HCEC 1CT (cell line): ENCODE measurements at regions not wholly inside any gene's neighbourhood (a gene's known extent, or its start where the extent isn't known, plus 50 kb on each side); places are given as distances from the start of the nearest gene placed in this dataset.
"Not testable (repeated sequence)": the region's sequence is repeated elsewhere in the genome, so short reads cannot be mapped to it uniquely, and the experiment has no call there.

ENCODE experiments used
- DNase-seq: peaks from one replicate; pipeline ENCODE4 v3.0.0-alpha.2; 2017

DNA sequence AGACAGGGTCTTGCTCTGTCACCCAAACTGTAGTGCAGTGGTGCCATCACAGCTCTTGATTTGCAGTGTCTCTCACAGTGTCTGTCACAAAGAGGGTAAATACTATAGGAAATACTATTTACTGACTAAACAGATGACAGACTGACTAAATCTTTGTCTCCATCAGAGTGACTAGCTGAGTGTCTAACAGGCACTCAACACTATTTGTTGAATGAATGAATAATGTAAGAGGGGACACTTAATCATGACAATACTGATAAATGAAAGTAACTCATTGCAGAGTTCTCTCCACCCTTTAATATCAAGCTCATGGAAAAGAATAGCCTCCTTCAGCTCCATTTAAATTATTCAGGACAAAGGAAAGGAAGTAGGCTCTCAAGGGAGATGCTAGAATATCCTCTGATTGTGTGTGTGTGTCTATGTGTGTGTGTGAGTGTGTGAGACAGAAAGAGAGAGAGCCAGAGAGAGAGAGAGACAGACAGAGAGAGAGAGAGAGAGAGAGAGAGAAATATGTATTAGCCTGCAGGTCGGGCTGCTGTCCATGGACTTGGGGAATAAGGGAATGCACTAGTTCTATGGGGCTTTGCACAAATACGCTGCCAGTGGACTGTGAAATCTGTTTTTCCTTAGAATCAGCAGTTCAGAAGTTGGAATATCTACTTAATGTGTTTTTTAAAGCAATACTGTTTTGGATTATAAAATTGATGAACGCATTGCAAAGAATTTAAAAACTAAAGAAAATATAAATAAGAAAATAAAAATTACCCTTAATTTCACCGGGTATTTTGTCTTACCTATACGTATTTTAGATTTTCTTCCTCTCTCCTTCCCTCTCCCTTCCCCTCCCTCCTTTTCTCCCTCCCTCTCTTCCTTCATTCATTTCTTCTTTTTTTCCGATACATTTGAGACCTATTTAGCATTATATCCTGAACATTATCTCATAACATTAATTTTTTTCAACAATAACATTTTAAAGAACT, 132.9 kb upstream of the LRIG1 start:
- no peak for DNase-seq

DNA sequence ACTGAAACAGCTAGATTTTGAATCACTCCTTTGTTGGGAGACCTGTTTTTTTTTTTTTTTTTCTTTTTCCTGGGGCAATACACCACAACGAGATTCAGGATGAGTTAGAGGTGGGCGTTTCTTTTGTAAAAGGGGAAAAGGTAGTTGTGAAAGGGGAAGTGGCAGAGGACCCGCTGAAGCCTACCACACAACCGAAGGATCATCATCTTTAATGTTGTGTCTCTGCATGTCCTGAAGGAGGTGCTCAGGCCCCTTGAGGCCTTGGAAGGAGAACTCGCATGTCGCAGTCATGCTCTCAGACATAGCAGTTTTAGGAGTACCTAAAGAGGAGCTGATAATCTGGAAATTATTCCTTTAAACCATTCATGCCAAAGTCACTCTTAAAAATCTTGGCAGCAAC, 137.9 kb upstream of the LRIG1 start:
- peak; percentile 28 for DNase-seq

DNA sequence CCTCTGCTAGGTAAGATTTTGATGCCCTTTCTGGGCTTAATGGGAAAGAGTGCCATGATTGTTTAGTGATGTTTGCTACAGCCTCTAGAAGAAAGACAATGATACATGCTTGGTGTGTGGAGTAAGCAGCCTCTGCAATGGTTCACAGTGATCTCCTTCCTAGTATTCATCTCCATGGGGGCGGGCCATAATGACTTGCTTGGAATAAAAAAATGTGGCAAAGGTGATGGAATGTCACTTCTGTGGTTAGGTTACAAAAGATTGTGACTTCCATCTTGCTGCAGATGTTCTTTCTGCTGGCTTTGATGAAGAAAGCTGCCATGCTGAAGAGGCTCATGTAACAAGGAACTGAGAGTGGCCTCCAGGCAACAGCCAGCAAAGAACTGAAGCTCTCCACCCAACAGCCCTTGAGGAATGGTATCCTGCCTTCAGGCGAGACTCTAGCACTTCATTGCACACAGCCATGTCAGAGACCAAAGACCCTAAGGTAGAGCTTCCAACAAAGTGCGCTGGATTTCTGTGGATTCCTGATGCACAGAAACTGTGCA, 139.1 kb upstream of the LRIG1 start:
- peak; percentile 9 for DNase-seq

DNA sequence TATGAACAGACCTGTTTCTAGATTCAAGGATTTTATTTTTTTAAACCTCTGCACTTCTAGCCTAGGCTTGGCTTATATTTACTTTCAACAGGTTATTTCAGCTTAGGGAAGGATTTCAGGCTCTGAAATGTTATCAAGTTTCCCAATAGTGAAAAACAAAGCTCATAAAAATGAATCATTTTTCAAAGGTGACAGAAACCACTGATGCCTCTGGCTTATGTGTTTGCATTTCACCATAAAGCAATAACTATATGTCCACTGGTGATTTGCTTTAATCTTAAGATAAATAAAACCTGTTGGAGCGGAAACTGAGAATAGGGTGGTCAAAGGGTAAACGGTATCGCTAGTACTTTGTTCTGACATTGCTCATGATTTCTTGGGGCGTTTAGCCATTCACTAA, 141.2 kb upstream of the LRIG1 start:
- no peak for DNase-seq

DNA sequence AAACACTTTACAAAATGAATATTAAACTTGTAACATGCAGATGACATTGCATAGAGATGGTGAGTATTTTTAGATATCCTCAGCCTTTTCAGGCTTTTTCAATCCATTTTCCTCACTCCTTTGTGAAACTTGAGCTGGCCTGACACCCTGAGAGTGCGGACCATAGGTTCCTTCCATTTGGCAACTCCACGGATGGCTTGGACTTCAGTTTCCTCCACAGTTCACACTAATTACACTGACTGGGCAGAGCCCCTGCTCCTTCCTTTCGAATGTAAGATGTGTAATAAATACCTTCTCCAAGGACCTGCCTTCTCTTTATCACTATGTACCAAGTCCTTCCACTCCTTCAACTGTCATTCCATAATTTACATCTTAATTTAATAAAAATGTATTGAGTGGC, 141.7 kb upstream of the LRIG1 start:
- no peak for DNase-seq

DNA sequence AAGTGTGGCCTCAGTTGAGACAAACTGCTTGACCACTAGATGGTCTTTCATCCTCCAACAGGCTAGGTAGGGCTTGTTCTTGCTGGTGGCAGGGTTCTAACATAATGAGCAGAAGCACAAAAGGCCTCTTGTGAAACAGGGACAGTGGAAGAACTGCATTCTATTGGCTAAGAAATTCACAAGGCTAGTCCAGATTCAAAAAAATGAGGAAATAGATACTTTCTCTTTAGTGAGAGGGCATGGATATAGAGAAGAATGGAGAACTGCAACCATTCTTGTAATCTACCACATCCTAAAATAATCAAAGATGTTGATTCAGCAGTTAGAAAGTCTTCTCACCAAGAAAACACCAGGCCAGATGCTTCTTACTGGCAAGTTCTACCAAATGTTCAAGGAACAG, 143.7 kb upstream of the LRIG1 start:
- DNase-seq: no peak

DNA sequence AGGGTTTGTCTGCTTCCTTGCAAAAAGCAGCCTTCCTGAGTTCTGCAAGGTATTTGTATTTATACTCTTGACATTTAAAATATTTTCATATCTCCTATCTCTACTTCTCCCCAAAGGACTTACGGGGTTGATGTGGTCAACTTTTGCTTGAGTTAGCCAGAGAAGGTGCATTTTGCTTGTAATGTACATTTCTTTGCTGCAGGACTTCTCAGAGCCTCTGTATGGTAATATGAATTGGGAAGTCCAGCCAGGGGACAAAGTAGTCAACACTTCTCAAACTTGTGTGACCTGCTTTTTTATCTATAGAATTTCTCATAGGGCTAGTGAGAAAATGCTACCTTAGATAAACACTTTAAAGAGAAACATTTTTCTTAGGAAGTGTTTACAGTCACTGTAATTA, 148.2 kb upstream of the LRIG1 start:
- no peak for DNase-seq

DNA sequence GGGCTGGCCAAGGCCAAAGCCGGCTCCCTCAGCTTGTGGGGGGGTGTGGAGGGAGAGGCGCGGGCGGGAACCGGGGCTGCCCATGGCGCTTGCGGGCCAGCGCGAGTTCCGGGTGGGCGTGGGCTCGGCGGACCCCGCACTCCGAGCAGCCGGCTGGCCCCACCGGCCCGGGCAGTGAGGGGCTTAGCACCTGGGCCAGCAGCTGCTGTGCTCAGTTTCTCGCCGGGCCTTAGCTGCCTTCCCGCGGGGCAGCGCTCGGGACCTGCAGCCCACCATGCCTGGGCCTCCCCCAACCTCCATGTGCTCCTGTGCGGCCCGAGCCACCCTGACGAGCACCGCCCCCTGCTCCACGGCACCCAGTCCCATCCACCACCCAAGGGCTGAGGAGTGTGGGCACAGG, 150.7 kb upstream of the LRIG1 start:
- not testable (repeated sequence) for DNase-seq

DNA sequence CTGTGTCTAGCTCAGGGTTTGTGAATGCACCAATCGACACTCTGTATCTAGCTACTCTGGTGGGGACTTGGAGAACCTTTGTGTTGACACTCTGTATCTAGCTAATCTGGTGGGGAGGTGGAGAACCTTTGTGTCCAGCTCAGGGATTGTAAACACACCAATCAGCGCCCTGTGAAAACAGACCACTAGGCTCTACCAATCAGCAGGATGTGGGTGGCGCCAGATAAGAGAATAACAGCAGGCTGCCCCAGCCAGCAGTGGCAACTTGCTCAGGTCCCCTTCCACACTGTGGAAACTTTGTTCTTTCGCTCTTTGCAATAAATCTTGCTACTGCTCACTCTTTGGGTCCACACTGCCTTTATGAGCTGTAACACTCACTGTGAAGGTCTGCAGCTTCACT, 151.3 kb upstream of the LRIG1 start:
- not testable (repeated sequence) for DNase-seq

DNA sequence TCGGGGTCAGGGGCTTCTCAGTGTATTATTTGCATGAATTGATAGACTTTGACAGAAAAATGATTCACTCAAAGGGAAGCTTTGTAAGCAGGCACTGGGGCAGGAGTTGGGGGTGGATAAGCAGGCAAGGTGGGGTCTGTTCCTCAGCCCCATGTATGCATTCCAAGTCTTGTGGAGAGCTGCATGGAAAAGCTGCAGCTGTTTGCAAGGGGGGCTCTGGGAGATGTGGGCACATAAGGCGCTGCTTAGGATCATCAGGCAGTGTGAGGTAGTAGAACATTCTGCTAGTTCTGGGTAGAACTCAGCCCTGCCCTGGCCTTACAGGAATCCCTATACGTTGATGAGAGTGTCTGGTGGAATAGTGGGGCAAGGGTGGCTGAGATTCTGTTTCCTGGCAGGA, 154.2 kb upstream of the LRIG1 start:
- DNase-seq: no peak

DNA sequence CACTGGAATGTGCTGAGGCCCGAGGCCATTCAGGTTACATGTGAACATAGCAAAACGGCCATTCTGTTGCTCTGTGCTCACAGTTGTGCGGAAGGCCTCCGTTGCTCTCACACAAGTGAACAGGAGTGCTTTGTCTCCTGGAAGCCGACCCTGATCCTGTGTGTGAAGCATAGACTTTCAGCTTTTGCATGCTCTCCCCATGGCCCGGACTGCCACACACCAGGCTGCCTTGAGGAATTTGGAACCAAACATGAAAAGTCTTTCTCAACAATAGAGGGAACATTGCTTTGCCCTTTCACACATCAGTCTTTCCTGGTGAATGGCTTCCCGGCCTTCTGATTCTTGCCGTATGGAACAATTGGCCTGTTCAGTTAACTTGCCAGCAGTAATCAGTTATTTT, 154.8 kb upstream of the LRIG1 start:
- no peak for DNase-seq

DNA sequence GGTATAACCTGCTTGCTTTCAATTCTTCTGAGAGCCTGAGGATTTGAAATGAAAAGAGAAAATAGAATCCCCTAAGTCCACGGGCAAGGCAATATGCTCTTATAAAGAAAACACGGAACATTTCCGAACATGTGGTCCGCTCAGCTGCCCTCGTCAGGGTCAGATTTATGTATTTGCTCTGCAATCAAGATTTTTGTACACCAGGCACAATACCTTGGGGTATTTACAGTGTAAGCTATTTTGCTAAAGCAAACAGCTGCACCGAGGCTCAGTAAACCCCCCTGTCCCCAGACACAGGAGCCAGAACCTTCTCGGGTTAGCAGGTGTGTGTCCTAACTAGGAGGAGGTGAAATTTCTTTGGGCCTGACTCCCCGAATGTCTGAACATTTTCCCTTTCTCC, 155.8 kb upstream of the LRIG1 start:
- DNase-seq: no peak

DNA sequence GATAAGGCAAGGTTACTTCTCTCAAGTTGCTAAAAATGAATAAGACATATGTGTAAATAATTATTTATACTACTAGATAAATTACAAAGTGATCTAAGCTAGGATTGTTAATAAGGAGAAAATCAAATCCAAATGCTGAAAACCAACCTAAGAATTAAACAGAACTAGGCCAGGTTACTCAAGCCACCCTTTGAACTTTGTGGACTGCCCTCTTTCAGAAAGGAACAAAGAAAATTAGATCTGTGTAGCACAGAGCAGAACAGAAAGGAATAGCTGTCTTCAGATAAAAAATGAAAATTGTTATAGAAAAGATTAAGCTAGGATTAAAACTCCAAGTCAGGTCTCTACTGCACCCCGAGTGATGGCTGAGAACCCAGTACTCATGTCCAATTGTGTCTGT, 158.2 kb upstream of the LRIG1 start:
- DNase-seq: no peak

DNA sequence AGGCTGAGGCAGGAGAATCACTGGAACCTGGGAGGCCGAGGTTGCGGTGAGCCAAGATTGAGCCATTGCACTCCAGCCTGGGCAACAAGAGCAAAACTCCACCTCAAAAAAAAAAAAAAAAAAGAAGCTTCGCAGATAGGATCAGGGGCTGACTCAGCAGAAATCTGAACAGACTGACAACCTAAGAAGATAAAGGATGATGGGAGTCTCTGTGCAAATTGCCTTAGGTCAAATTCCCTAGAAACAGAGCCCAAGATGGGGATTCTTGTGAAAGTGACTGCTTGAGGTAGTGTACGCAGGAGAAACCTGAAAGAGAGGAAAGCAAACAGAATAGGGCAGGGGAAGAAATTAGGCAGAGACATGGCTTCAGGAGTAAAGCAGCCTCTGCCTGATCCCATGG, 160.8 kb upstream of the LRIG1 start:
- DNase-seq: no peak

DNA sequence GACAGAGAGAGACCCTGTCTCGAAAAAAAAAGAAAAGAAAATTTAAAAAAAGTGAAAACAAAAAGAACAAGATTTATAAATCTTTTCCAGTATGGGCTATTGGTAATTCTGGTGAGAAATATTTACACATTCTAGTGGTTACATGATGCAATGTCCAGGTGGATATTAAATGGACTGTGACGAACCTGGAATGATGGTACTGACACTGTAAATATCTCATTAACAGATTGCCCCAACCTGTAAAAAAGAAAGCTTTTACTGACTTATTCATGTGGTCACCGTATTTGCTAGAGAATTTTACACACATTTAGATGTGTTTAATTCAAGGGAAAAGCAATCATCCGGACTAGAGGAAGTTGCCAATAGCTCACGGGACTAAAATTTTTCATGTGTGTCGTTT, 162.1 kb upstream of the LRIG1 start:
- no peak for DNase-seq

DNA sequence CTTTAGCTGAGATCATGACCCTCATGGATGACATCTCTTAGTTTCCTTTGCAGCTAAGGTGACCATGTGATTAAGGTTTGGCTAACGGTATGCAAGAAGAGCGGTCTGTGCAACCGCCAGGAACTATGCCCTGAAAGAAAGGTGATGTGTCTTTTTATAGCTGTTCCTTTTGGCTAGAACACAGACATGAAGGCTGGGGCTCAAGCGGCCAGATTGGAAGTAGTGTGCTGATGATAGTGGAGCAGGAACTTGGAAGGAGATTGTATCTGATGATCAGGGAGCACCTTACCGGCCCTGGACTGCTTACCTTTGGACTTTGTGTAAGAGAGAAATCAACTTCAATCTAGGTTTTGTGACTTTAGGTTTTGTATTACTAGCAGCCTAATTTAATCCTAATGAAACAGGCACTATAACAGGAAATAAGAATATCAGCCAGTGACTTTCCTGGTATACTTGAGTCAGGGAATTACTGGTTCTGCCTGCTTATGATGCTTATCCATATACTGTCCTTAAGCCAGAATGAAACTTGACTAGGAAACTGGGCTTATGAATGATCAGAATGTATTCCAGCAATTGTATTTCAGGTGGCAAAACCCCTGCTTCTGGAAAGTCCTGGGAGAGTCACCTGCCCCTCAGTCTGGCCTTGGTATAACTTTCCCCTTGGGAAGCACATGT, 164.3 kb upstream of the LRIG1 start:
- DNase-seq: no peak

DNA sequence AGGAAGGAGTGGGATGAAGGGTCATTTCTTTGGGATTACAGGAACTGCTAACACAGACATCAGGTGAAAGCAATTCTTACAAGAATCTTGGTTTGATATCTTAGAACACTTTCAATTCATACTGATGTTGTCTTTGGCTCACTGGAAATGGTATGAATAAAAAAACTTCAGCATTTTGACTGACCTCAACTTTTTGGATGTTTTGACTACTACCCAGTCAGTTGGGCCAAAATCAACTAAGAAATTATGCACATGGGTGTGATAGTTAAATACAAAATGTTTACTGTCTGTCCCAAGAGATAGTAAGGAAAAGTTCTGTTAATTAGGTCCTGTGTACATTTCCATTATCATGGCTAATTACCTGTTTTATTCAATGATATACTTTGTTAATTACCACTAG, 165.5 kb upstream of the LRIG1 start:
- no peak for DNase-seq

DNA sequence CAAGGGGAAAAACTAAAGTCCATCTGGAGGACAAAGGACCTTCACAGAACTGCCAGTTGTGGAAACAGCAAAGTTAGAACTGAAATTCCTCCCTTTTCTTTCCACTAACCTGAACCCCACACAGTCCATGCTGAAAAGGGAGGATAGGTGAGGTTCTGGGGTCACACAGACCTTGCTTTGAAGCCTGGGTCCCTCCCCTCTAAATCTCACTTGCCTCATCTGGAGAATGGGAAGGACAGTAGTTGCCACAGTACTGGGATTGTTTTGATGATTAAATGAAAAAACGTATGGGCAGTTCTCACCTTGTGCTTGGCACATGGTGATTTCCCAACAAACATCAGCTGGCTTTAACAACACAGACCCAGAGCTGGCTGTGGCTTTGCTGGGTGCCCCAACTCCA, 166.4 kb upstream of the LRIG1 start:
- no peak for DNase-seq

DNA sequence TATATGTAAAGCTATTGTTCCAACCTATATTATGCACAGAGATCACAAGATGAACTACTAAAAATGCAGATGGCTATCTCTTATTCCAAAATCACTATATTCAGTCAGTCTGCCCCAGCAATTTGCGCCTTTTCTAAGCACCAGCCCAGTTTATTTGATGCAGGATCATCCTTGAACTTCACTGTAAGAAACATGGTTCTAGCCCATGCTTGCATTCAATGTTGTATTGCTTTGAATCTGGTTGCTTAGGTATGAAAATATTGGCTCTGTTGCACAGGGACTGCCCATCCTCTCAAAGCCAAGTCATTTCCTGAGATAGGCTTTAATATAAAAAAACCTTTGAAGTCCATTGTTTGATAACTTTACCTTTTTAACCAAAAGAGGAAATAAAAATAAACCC, 170.5 kb upstream of the LRIG1 start:
- no peak for DNase-seq

DNA sequence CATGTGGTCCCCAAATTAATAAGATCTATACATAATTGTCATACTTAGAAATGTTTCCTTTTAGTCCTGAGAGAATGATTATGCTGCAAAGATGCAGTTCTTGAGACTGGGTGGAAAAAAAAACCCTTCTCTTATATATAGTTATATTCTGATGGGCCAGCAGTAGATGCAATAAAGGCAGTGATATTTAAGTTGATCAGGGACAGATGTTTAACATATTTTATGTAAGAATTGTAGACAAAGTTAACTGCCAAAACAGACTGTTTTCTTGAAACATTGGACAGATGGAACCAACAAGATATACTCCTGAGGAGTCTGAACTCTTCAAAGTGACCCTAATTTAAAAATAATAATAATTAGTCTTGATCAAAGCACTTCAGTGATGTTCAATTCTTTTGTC, 172.0 kb upstream of the LRIG1 start:
- DNase-seq: no peak

DNA sequence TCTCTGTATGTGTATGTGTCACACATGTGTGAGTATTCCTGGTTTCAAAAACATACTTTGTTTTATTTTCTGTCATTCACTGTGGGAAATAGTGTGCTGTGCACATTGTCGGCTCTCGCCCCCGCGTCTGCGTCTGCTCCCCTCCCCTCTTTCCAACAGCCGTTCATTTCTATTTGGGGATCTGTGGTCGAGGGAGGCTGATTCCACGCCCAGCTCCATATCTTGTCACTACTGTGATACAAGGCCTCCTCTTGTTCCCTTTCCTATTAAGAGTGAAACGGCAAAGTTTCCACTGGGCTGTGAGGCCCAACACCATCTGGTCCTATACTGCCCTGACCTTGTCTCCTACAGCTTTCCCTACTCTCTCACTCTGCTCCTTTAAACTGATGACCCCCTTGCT, 172.5 kb upstream of the LRIG1 start:
- no peak for DNase-seq

DNA sequence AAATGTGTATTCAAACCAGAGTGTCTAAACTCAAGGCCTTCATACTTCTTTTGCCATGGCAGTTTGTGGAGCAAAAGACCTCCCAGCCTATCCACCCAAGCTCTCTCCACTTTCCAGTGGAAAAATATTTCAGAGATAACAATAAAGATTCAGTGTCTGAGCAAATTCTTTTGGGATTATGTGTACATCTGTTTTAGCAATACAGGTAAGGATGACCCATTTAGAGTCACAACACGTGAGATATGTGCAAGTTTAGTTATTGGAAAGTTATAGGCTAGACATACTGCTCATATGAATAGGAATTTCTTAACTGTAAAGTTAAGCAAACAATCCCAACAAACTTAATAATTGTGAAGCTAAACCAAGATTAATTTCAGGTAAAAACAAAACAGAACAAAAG, 174.5 kb upstream of the LRIG1 start:
- DNase-seq: peak; percentile 82

DNA sequence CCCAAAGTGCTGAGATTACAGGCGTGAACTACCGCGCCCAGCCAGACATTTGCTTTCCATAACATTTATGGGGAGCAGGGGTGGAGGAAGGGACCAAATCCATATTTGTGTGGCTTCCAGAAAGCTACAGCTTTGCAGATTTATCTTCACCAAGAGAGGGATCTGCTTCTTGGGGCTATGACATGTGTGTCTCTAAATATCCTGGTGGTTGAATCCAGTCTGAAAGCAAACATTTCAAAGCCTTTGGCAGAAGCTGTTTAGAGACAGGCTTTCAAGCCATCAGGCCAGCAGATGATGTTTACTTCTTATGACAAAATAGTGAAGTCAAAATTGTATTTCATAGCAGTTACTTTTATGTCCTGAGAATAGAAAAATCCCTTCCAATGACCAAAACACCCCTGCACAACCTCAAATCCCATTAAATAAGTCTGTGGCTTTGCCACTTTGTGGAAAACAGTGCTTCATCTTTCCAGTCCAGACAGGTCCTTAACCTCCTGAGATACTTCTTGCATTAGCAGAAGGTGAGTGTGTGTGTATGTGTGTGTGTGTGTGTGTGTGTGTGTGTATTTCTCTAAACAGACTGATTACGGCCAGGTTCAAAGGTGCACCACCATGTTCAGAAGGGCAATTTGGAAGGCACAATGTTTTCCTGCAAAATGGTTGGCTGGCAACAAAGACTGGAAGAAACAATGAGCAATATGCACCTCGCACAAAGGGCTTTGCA, 191.4 kb upstream of the LRIG1 start:
- DNase-seq: no peak

DNA sequence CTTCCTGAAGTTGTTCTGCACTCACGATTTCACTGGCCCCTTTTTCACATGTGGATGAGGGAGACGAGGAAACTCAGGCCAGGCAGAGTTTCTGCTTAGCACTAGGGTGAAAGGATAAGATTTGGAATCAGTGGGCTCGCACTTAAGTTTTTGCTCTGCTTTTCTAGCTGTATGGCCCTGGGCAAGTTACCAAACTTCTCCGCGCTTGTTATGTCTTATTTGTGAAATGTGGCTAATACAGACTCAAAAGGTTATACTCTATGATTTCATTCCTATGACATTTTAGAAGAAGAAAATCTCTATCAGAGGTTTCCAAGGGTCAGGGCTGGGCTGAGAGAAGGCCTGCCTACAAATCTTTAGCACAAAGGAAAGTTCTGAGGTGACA, 191.9 kb upstream of the LRIG1 start:
- DNase-seq: no peak
